ENCODE measurements at regions not wholly inside any gene's neighbourhood (a gene's known extent, or its start where the extent isn't known, plus 50 kb on each side); places are given as distances from the start of the nearest gene placed in this dataset.

DNA sequence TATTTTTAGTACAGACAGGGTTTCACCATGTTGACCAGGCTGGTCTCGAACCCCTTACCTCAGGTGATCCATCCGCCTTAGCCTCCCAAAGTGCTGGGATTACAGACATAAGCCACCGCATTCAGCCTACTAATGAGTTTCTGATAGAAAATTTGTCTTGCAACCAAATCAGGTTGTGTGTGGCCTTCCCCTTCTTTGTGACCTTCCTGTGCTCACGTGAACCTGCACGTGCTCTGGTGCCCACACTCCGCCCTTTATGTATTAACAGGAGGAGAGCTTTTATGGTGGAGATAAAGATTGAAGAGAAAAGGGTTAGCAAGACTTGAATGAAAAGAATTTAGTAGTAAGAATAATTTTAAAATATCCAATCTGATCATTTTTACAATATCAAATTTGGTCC, 343.5 kb upstream of the TMEM132C start:
- TF ChIP-seq GATA3 (IDR thresholded peaks at IDR 0.05; ENCODE audit: low read depth, low read length) = no peak
- no peak for TF ChIP-seq GATA2 (IDR thresholded peaks at IDR 0.05; ENCODE audit: low read depth, low read length)

Measured in SH-SY5Y (cell line).